Natural killer cell (primary cell): ENCODE measurements at regions not wholly inside any gene's neighbourhood (a gene's known extent, or its start where the extent isn't known, plus 50 kb on each side); places are given as distances from the start of the nearest gene placed in this dataset.

Source experiments
- ATAC-seq, 3 donors: fragments of 150-1000 bp in 2 of 3; fragments of 200-7000 bp in 1 of 3; cut with Tn5 transposase; 1 replicate in 1 of 3; 2 replicates in 2 of 3; pipeline ENCODE4 v1.10.0; 2021; ENCODE audit warnings: mild to moderate bottlenecking in 2 of 3, moderate library complexity in 2 of 3
- DNase-seq, 2 donors: peaks; one replicate each; pipeline versions ENCODE4 v3.0.0 to v3.0.0-alpha.2; 2013 to 2021; ENCODE audit warnings: mixed read lengths in 1 of 2
- H3K27ac ChIP-seq: one replicate; pipeline ENCODE4 v1.5.1; 2013; ENCODE audit warnings: mild to moderate bottlenecking, low read length
- H3K27me3 ChIP-seq: one replicate; pipeline ENCODE4 v1.6.1; 2013; ENCODE audit warnings: low read length; ENCODE audit not compliant: control insufficient read depth, insufficient read depth
- H3K36me3 ChIP-seq: one replicate; pipeline ENCODE4 v1.6.1; 2013; ENCODE audit warnings: low read length; ENCODE audit not compliant: control insufficient read depth, insufficient read depth
- H3K4me1 ChIP-seq: one replicate; pipeline ENCODE4 v1.6.1; 2013; ENCODE audit warnings: low read length; ENCODE audit not compliant: control insufficient read depth, insufficient read depth
- H3K4me3 ChIP-seq: one replicate; pipeline ENCODE4 v1.5.1; 2013; ENCODE audit warnings: low read length
- H3K9me3 ChIP-seq: one replicate; pipeline ENCODE4 v1.6.1; 2013; ENCODE audit warnings: low read length; ENCODE audit not compliant: control insufficient read depth, insufficient read depth
- H3K27ac Mint-ChIP-seq, 2 donors: one replicate each; pipeline ENCODE4 v1.8.0; 2022; ENCODE audit warnings: mild to moderate bottlenecking in 2 of 2, mixed read lengths in 2 of 2, moderate library complexity in 1 of 2
- H3K27me3 Mint-ChIP-seq, 2 donors: one replicate each; pipeline ENCODE4 v1.8.0; 2022; ENCODE audit warnings: low read depth in 2 of 2, mixed read lengths in 2 of 2
- H3K36me3 Mint-ChIP-seq: one replicate; pipeline ENCODE4 v1.8.0; 2022; ENCODE audit warnings: mixed read lengths
- H3K4me1 Mint-ChIP-seq, 2 donors: one replicate each; pipeline ENCODE4 v1.8.0; 2022; ENCODE audit warnings: mixed read lengths in 2 of 2
- H3K4me3 Mint-ChIP-seq: one replicate; pipeline ENCODE4 v1.8.0; 2022; ENCODE audit warnings: mild to moderate bottlenecking, moderate library complexity, mixed read lengths
- H3K9me3 Mint-ChIP-seq, 2 donors: one replicate each; pipeline ENCODE4 v1.8.0; 2022; ENCODE audit warnings: mixed read lengths in 2 of 2
- CTCF ChIP-seq: fragments of 200-600 bp; IDR thresholded peaks from one replicate; pipeline ENCODE4 v1.8.0; 2022; ENCODE audit warnings: antibody characterized with exemption
- WGBS: methylation state at CpG from one replicate; pipeline ENCODE4 v1.1.7; 2013; ENCODE audit warnings: missing lambda C conversion rate; ENCODE audit not compliant: insufficient coverage; 5-methylcytosine and 5-hydroxymethylcytosine counted together
- intact Hi-C: fragments of 100-400 bp; cut with micrococcal nuclease; formaldehyde crosslinking; loops from one replicate; pipeline ENCODE4 v1.14.2; 2022

GRCh38 chr1:199010933-199011332, 372.1 kb downstream of the PTPRC start:
- DNase-seq = no peak
- Mint-ChIP-seq H3K4me3 (peak overlapping the region; percentile 61), H3K9me3 (no peaks in the 10 kb centered on the region), H3K27ac (peak overlapping the region in 1 of 2 donors; percentile 49), H3K4me1 (peaks cover 31 to 37% of the 10 kb centered on the region in 2 donors), H3K27me3 (no peaks in the 10 kb centered on the region), H3K36me3 (no peaks in the 10 kb centered on the region)
- TF ChIP-seq CTCF = no peak
- Histone ChIP-seq H3K4me1 (peaks cover 14% of the 10 kb centered on the region), H3K36me3 (no peaks in the 10 kb centered on the region), H3K9me3 (no peaks in the 10 kb centered on the region), H3K27me3 (peaks cover 4% of the 10 kb centered on the region), H3K27ac (no peak overlapping the region), H3K4me3 (no peak overlapping the region)
- ATAC-seq = no peak
- 64% methylated on average over 2 of the region's 2 CpGs for WGBS
- intact Hi-C loops = loop anchor here (5.0 kb wide), 1 partner anchor 74 kb away; no protein-coding TSS in a partner anchor

- intact Hi-C loops = no loop called here
- Histone ChIP-seq H3K9me3 (no peaks in the 10 kb centered on the region), H3K27me3 (no peaks in the 10 kb centered on the region), H3K4me3 (no peak overlapping the region), H3K36me3 (no peaks in the 10 kb centered on the region), H3K27ac (no peak overlapping the region), H3K4me1 (peaks cover 4% of the 10 kb centered on the region)
- no peak overlapping the region for H3K4me3 Mint-ChIP-seq
- ATAC-seq (no peak), DNase-seq (no peak)
- H3K9me3 Mint-ChIP-seq = no peaks in the 10 kb centered on the region
- WGBS = 93% methylated on average over 2 of the region's 2 CpGs
- H3K4me1 Mint-ChIP-seq = peaks cover 20 to 28% of the 10 kb centered on the region in 2 donors
- TF ChIP-seq CTCF = no peak
- no peaks in the 10 kb centered on the region for H3K27me3 Mint-ChIP-seq
- H3K36me3 Mint-ChIP-seq = no peaks in the 10 kb centered on the region
- H3K27ac Mint-ChIP-seq = no peak overlapping the region
Measured at GRCh38 chr1:199015799-199016198, 377.0 kb downstream of the PTPRC start.

GRCh38 chr1:199018471-199019135, 379.8 kb downstream of the PTPRC start:
- Mint-ChIP-seq H3K9me3 (no peaks in the 10 kb centered on the region), H3K4me3 (no peak overlapping the region), H3K36me3 (no peaks in the 10 kb centered on the region), H3K27ac (no peak overlapping the region), H3K4me1 (peaks cover 18 to 24% of the 10 kb centered on the region in 2 donors), H3K27me3 (no peaks in the 10 kb centered on the region)
- intact Hi-C loops = no loop called here
- WGBS = 94% methylated on average over 2 of the region's 2 CpGs
- Histone ChIP-seq H3K27ac (no peak overlapping the region), H3K36me3 (no peaks in the 10 kb centered on the region), H3K4me1 (peaks cover 3% of the 10 kb centered on the region), H3K4me3 (no peak overlapping the region), H3K27me3 (no peaks in the 10 kb centered on the region), H3K9me3 (no peaks in the 10 kb centered on the region)
- ATAC-seq = no peak
- TF ChIP-seq CTCF = no peak
- DNase-seq = no peak

GRCh38 chr1:199020051-199020450, 381.2 kb downstream of the PTPRC start:
- no peak overlapping the region for H3K4me3 ChIP-seq
- TF ChIP-seq CTCF = no peak
- no peak overlapping the region for H3K27ac Mint-ChIP-seq
- no peak overlapping the region for H3K27ac ChIP-seq
- ATAC-seq (no peak), DNase-seq (no peak)
- no peaks in the 10 kb centered on the region for H3K27me3 Mint-ChIP-seq
- H3K9me3 ChIP-seq = no peaks in the 10 kb centered on the region
- H3K4me1 ChIP-seq = peaks cover 3% of the 10 kb centered on the region
- H3K27me3 ChIP-seq = no peaks in the 10 kb centered on the region
- no peak overlapping the region for H3K4me3 Mint-ChIP-seq
- no peaks in the 10 kb centered on the region for H3K9me3 Mint-ChIP-seq
- WGBS = 82% methylated on average over 1 of the region's 2 CpGs
- no peaks in the 10 kb centered on the region for H3K36me3 Mint-ChIP-seq
- H3K36me3 ChIP-seq = no peaks in the 10 kb centered on the region
- peaks cover 5 to 12% of the 10 kb centered on the region in 2 donors for H3K4me1 Mint-ChIP-seq
- intact Hi-C loops = no loop called here
